ENCODE measurements at regions not wholly inside any gene's neighbourhood (a gene's known extent, or its start where the extent isn't known, plus 50 kb on each side); places are given as distances from the start of the nearest gene placed in this dataset.
A peak's percentile ranks its signal among the peaks of the same experiment; 100 is the strongest.

- no peak for DNase-seq (ENCODE audit: low read depth)
Measured at GRCh38 chr12:108462686-108463085, 52.4 kb upstream of the FICD start.

GRCh38 chr12:108461058-108461660, 53.9 kb upstream of the FICD start:
- DNase-seq (ENCODE audit: low read depth), result no peak

- no peak for DNase-seq (ENCODE audit: low read depth)
Measured at GRCh38 chr12:108459149-108459548, 55.9 kb upstream of the FICD start.

- no peak for DNase-seq (ENCODE audit: low read depth)
Measured at GRCh38 chr12:108457734-108458361, 57.2 kb upstream of the FICD start.

GRCh38 chr12:108457006-108457733, 57.9 kb upstream of the FICD start:
- DNase-seq (ENCODE audit: low read depth), result peak; percentile 24

GRCh38 chr12:108455706-108456105, 59.4 kb upstream of the FICD start:
- no peak for DNase-seq (ENCODE audit: low read depth)

- no peak for DNase-seq (ENCODE audit: low read depth)
Measured at GRCh38 chr12:108454539-108455139, 60.4 kb upstream of the FICD start.

GRCh38 chr12:108449478-108449877, 65.6 kb upstream of the FICD start:
- no peak for DNase-seq (ENCODE audit: low read depth)

- no peak for DNase-seq (ENCODE audit: low read depth)
Measured at GRCh38 chr12:108448246-108448645, 66.8 kb upstream of the FICD start.

- no peak for DNase-seq (ENCODE audit: low read depth)
Measured at GRCh38 chr12:108447168-108447832, 67.8 kb upstream of the FICD start.

- DNase-seq (ENCODE audit: low read depth), result no peak
Measured at GRCh38 chr12:108446766-108447165, 68.3 kb upstream of the FICD start.

GRCh38 chr12:108442910-108443309, 72.2 kb upstream of the FICD start:
- no peak for DNase-seq (ENCODE audit: low read depth)

- DNase-seq (ENCODE audit: low read depth), result no peak
Measured at GRCh38 chr12:108442067-108442466, 73.0 kb upstream of the FICD start.

- no peak for DNase-seq (ENCODE audit: low read depth)
Measured at GRCh38 chr12:108441549-108441948, 73.5 kb upstream of the FICD start.

GRCh38 chr12:108440736-108441135, 74.3 kb upstream of the FICD start:
- DNase-seq (ENCODE audit: low read depth), result no peak

GRCh38 chr12:108438667-108439066, 76.4 kb upstream of the FICD start:
- no peak for DNase-seq (ENCODE audit: low read depth)

- DNase-seq (ENCODE audit: low read depth), result no peak
Measured at GRCh38 chr12:108432423-108433121, 82.5 kb upstream of the FICD start.

- no peak for DNase-seq (ENCODE audit: low read depth)
Measured at GRCh38 chr12:108430926-108431325, 84.2 kb upstream of the FICD start.

GRCh38 chr12:108430245-108430644, 84.8 kb upstream of the FICD start:
- no peak for DNase-seq (ENCODE audit: low read depth)

GRCh38 chr12:108425238-108425795, 86.2 kb upstream of the CMKLR1 start:
- DNase-seq (ENCODE audit: low read depth), result no peak

GRCh38 chr12:108424816-108425215, 85.7 kb upstream of the CMKLR1 start:
- DNase-seq (ENCODE audit: low read depth), result no peak

- no peak for DNase-seq (ENCODE audit: low read depth)
Measured at GRCh38 chr12:108424026-108424425, 84.9 kb upstream of the CMKLR1 start.
